ENCODE measurements at regions not wholly inside any gene's neighbourhood (a gene's known extent, or its start where the extent isn't known, plus 50 kb on each side); places are given as distances from the start of the nearest gene placed in this dataset.

- Histone ChIP-seq H3K36me3 (ENCODE audit: control insufficient read depth, insufficient read depth, low read length) (no peaks in the 10 kb centered on the region), H3K9me3 (ENCODE audit: control insufficient read depth, low read length) (no peaks in the 10 kb centered on the region), H3K27me3 (ENCODE audit: control insufficient read depth, insufficient read depth, low read length) (no peaks in the 10 kb centered on the region), H3K4me3 (ENCODE audit: low read length) (no peak overlapping the region), H3K9ac (ENCODE audit: low read length) (no peak overlapping the region), H3K4me1 (ENCODE audit: control insufficient read depth, insufficient read depth, low read length) (no peaks in the 10 kb centered on the region)
Observed at GRCh38 chr5:167029488-167029887, 1262.0 kb upstream of the WWC1 start.

GRCh38 chr5:167030500-167031120, 1260.8 kb upstream of the WWC1 start:
- Histone ChIP-seq H3K27me3 (ENCODE audit: control insufficient read depth, insufficient read depth, low read length) (no peaks in the 10 kb centered on the region), H3K9ac (ENCODE audit: low read length) (no peak overlapping the region), H3K4me3 (ENCODE audit: low read length) (no peak overlapping the region), H3K9me3 (ENCODE audit: control insufficient read depth, low read length) (no peaks in the 10 kb centered on the region), H3K36me3 (ENCODE audit: control insufficient read depth, insufficient read depth, low read length) (no peaks in the 10 kb centered on the region), H3K4me1 (ENCODE audit: control insufficient read depth, insufficient read depth, low read length) (no peaks in the 10 kb centered on the region)

- no peaks in the 10 kb centered on the region for H3K27me3 ChIP-seq (ENCODE audit: control insufficient read depth, insufficient read depth, low read length)
- H3K36me3 ChIP-seq (ENCODE audit: control insufficient read depth, insufficient read depth, low read length) = no peaks in the 10 kb centered on the region
- no peaks in the 10 kb centered on the region for H3K4me1 ChIP-seq (ENCODE audit: control insufficient read depth, insufficient read depth, low read length)
- no peaks in the 10 kb centered on the region for H3K9me3 ChIP-seq (ENCODE audit: control insufficient read depth, low read length)
- H3K4me3 ChIP-seq (ENCODE audit: low read length) = no peak overlapping the region
- H3K9ac ChIP-seq (ENCODE audit: low read length) = no peak overlapping the region
Observed at GRCh38 chr5:167036585-167036984, 1254.9 kb upstream of the WWC1 start.

DNA sequence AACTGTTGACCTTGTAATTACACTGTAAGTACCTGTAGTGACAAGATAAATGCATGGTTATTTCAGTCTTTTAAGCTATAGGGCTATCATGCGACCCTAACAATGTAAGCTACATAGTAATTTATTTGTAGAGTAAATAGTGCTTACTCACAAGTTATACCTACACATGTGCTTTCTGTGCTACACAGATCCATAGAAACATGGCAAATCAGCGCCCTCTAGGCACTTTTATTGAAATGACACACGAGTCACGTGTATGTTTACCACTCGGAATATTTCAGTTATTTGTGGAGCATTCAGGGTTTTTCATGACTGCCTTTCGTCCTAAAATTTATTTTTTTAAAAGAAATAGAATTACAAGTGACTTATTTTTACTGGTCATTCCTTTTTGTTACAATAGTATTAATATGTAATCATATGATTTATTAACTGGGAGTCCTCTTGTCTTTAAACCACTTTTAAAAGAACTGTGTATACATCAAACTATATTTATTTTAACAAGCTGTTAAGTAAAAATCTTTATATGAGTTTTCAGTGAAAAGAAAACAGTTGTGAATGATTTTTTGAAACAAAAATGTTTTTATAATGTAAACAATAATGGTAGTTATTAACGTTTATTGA, 1242.3 kb upstream of the WWC1 start:
- Histone ChIP-seq H3K36me3 (ENCODE audit: control insufficient read depth, insufficient read depth, low read length) (no peaks in the 10 kb centered on the region), H3K4me1 (ENCODE audit: control insufficient read depth, insufficient read depth, low read length) (no peaks in the 10 kb centered on the region), H3K4me3 (ENCODE audit: low read length) (no peak overlapping the region), H3K9ac (ENCODE audit: low read length) (no peak overlapping the region), H3K9me3 (ENCODE audit: control insufficient read depth, low read length) (no peaks in the 10 kb centered on the region), H3K27me3 (ENCODE audit: control insufficient read depth, insufficient read depth, low read length) (no peaks in the 10 kb centered on the region)

DNA sequence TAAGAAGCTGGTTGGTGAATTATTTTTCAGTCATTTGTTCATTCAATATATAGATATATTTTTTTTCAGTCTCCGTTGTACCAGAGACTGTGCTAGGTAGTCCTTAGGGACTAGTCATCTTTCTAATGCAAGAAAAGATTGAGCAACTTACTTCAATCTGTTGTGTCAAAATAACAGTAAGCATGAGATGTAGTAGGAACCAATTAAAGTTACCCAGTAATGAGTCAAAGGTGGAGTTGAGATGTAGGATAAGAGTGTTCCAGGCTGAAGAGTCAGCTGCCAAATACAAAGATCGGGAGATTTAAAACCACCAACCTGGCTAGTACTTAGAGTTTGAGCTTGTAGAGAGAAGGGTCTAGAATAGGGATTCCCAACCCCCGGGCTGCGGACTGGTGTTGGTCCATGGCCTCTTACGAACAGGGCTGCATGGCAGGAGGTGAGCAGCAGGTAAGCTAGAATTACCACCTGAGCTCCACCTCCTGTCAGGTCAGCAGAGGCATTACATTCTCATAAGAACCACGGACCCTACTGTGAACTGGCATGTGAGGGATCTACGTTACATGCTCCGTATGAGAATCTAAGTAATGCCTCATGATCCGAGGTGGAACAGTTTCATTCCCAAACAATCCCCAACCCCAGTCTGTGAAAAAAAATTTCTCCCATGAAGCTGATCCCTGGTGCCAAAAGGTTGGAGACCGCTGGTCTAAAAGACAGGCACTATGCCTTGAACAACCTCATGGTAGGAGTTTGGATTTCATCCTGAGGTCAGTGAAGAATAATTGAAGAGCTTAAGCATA, 1241.5 kb upstream of the WWC1 start:
- no peak overlapping the region for H3K9ac ChIP-seq (ENCODE audit: low read length)
- no peaks in the 10 kb centered on the region for H3K9me3 ChIP-seq (ENCODE audit: control insufficient read depth, low read length)
- H3K4me3 ChIP-seq (ENCODE audit: low read length) = no peak overlapping the region
- no peaks in the 10 kb centered on the region for H3K27me3 ChIP-seq (ENCODE audit: control insufficient read depth, insufficient read depth, low read length)
- no peaks in the 10 kb centered on the region for H3K4me1 ChIP-seq (ENCODE audit: control insufficient read depth, insufficient read depth, low read length)
- no peaks in the 10 kb centered on the region for H3K36me3 ChIP-seq (ENCODE audit: control insufficient read depth, insufficient read depth, low read length)

DNA sequence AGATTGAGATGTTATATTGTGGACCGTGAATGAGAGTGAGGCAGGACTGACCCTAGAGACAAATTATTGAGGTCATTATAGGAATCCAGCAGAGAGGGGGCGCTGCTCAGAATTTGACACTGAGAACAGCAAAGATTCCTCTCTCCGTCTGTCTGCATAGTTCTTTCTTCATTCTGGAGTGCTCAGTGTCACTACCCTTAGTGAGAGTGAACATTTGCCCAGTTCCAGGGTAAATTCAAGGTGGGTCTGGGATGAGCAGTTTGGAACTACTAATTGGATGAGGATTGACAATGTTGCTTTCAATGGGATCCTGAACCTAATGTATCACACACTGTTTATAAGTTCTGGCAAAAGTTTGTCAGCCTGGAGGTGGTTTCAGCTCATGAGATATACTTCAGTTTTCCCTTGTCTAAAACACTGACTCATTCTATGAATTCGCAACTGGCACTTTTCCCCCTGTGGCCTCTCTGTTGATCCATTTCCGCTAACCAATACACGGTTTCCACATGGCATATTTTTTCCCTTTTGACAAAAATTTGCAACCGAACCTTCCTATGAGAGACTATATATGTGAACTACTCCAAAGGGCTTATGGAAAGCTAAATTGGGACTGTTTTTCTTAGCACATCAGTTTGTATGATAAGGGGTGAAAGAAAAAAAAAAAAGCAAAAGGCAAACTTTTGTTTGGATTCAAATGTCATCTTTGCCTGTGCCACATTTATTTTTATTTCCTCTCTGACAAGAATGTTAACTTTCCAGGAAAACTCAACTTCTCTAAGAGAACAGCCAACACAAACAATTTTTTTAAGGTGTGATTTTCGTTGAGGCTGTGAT, 1240.7 kb upstream of the WWC1 start:
- H3K36me3 ChIP-seq (ENCODE audit: control insufficient read depth, insufficient read depth, low read length) = no peaks in the 10 kb centered on the region
- no peak overlapping the region for H3K4me3 ChIP-seq (ENCODE audit: low read length)
- no peak overlapping the region for H3K9ac ChIP-seq (ENCODE audit: low read length)
- no peaks in the 10 kb centered on the region for H3K9me3 ChIP-seq (ENCODE audit: control insufficient read depth, low read length)
- H3K27me3 ChIP-seq (ENCODE audit: control insufficient read depth, insufficient read depth, low read length) = no peaks in the 10 kb centered on the region
- H3K4me1 ChIP-seq (ENCODE audit: control insufficient read depth, insufficient read depth, low read length) = no peaks in the 10 kb centered on the region

GRCh38 chr5:167051402-167051768, 1240.1 kb upstream of the WWC1 start:
- H3K4me1 ChIP-seq (ENCODE audit: control insufficient read depth, insufficient read depth, low read length) = no peaks in the 10 kb centered on the region
- no peaks in the 10 kb centered on the region for H3K9me3 ChIP-seq (ENCODE audit: control insufficient read depth, low read length)
- H3K9ac ChIP-seq (ENCODE audit: low read length) = no peak overlapping the region
- H3K27me3 ChIP-seq (ENCODE audit: control insufficient read depth, insufficient read depth, low read length) = no peaks in the 10 kb centered on the region
- H3K36me3 ChIP-seq (ENCODE audit: control insufficient read depth, insufficient read depth, low read length) = no peaks in the 10 kb centered on the region
- H3K4me3 ChIP-seq (ENCODE audit: low read length) = no peak overlapping the region

- Histone ChIP-seq H3K36me3 (ENCODE audit: control insufficient read depth, insufficient read depth, low read length) (no peaks in the 10 kb centered on the region), H3K9me3 (ENCODE audit: control insufficient read depth, low read length) (no peaks in the 10 kb centered on the region), H3K4me3 (ENCODE audit: low read length) (no peak overlapping the region), H3K4me1 (ENCODE audit: control insufficient read depth, insufficient read depth, low read length) (no peaks in the 10 kb centered on the region), H3K27me3 (ENCODE audit: control insufficient read depth, insufficient read depth, low read length) (no peaks in the 10 kb centered on the region), H3K9ac (ENCODE audit: low read length) (no peak overlapping the region)
Observed at GRCh38 chr5:167052791-167053190, 1238.7 kb upstream of the WWC1 start.

DNA sequence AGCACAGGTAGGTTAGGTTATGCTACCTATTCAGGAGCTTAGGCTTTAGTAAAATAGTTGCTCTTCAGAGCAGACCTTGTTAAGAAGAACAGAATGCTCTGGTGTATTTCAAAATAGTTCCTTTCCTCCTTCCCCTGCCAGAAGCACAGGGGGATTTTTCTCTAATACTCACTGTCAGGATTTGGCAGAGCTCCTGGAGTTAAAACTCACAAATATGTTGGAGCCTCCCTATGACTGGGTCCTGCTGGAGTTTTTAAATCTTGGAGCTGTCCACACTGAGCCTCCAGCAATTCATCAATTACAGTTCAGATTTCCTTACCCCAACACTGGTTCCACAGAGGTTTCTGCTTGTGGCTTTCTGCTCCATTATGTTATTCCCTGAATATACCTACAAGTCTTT, 1233.8 kb upstream of the WWC1 start:
- H3K4me3 ChIP-seq (ENCODE audit: low read length) = no peak overlapping the region
- H3K9ac ChIP-seq (ENCODE audit: low read length) = no peak overlapping the region
- H3K9me3 ChIP-seq (ENCODE audit: control insufficient read depth, low read length) = no peaks in the 10 kb centered on the region
- no peaks in the 10 kb centered on the region for H3K36me3 ChIP-seq (ENCODE audit: control insufficient read depth, insufficient read depth, low read length)
- H3K27me3 ChIP-seq (ENCODE audit: control insufficient read depth, insufficient read depth, low read length) = no peaks in the 10 kb centered on the region
- no peaks in the 10 kb centered on the region for H3K4me1 ChIP-seq (ENCODE audit: control insufficient read depth, insufficient read depth, low read length)

DNA sequence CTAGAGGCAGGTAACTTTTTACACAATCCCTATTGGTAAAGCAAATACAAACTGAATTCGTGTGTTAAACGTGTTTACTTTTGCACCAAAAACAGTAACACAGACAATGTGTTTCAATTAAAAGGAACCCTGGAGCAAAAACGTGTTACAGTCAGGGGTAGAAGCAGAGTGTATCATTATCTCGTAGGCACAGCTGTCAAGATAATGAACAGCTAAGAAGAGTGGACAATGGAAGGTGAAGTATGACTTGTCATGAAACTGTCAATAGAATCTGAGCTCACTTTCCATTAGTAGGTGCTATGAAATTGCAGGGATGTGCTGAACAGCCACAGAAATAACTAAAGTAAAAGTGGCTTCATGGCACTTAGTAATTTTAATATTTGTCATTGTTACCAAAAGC, 1229.8 kb upstream of the WWC1 start:
- no peaks in the 10 kb centered on the region for H3K27me3 ChIP-seq (ENCODE audit: control insufficient read depth, insufficient read depth, low read length)
- no peaks in the 10 kb centered on the region for H3K36me3 ChIP-seq (ENCODE audit: control insufficient read depth, insufficient read depth, low read length)
- H3K9me3 ChIP-seq (ENCODE audit: control insufficient read depth, low read length) = no peaks in the 10 kb centered on the region
- H3K9ac ChIP-seq (ENCODE audit: low read length) = no peak overlapping the region
- no peaks in the 10 kb centered on the region for H3K4me1 ChIP-seq (ENCODE audit: control insufficient read depth, insufficient read depth, low read length)
- no peak overlapping the region for H3K4me3 ChIP-seq (ENCODE audit: low read length)

DNA sequence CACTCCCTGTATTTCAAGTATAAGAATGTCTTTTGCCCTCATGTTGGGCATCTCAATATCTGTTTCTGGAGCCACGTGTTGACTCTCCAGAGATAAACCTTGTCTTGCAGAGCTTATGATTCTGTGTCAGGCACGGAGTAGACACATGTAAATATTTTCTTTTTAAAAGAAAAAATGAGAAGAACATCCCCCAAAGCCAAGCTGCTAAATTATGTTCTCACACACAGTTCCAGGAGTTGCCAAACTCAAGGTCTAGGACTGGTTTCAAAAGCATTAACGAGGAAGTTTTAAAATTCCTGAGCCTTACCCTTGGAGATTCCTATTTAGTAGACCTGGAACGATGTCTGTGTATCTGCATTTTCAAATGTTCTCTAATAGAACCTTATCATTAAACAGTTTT, 1228.3 kb upstream of the WWC1 start:
- no peak overlapping the region for H3K9ac ChIP-seq (ENCODE audit: low read length)
- H3K27me3 ChIP-seq (ENCODE audit: control insufficient read depth, insufficient read depth, low read length) = no peaks in the 10 kb centered on the region
- no peak overlapping the region for H3K4me3 ChIP-seq (ENCODE audit: low read length)
- no peaks in the 10 kb centered on the region for H3K9me3 ChIP-seq (ENCODE audit: control insufficient read depth, low read length)
- no peaks in the 10 kb centered on the region for H3K4me1 ChIP-seq (ENCODE audit: control insufficient read depth, insufficient read depth, low read length)
- no peaks in the 10 kb centered on the region for H3K36me3 ChIP-seq (ENCODE audit: control insufficient read depth, insufficient read depth, low read length)

GRCh38 chr5:167063788-167064187, 1227.7 kb upstream of the WWC1 start:
- no peak overlapping the region for H3K4me3 ChIP-seq (ENCODE audit: low read length)

More at GRCh38 chr5:167063788-167064187, 1227.7 kb upstream of the WWC1 start:
- Histone ChIP-seq H3K4me1 (ENCODE audit: control insufficient read depth, insufficient read depth, low read length) (no peaks in the 10 kb centered on the region), H3K27me3 (ENCODE audit: control insufficient read depth, insufficient read depth, low read length) (no peaks in the 10 kb centered on the region), H3K9ac (ENCODE audit: low read length) (no peak overlapping the region), H3K36me3 (ENCODE audit: control insufficient read depth, insufficient read depth, low read length) (no peaks in the 10 kb centered on the region), H3K9me3 (ENCODE audit: control insufficient read depth, low read length) (no peaks in the 10 kb centered on the region)

Data from mucosa of stomach (tissue), 1 donor.